ENCODE measurements at regions not wholly inside any gene's neighbourhood (a gene's known extent, or its start where the extent isn't known, plus 50 kb on each side); places are given as distances from the start of the nearest gene placed in this dataset.

DNA sequence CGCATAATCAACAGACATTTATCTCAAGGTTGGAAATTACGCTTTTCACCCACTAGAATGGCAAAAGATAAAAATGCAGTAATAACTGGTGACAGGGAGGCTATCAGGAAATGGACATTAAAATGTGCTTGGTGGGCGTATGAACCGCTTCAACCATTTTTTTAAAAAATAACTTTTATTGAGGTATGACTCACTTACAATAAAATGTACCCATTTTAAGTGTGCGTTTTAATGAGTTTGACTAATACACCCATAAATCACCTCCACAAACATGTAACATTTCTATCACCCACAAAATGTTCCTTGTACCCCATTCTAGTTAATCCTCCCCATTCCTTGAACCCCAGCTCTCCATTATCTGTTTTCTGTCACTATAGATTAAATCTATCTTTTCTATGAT, 96.8 kb downstream of the IYD start:
- H3K4me3 ChIP-seq: no peak overlapping the region
- H3K27me3 ChIP-seq (ENCODE audit: insufficient read depth in 3 of 3, low read length in 2 of 3): peaks cover 0 to 1% (median 0%) of the 10 kb centered on the region in 3 donors
- WGBS, 3 donors: 84 to 95% (median 92%) methylated on average over 5 of the region's 5 CpGs
- no peaks in the 10 kb centered on the region for H3K9me3 ChIP-seq
- intact Hi-C loops (cut with DNase I): no loop called here
- ATAC-seq: no peak
- TF ChIP-seq, protein P1, sequence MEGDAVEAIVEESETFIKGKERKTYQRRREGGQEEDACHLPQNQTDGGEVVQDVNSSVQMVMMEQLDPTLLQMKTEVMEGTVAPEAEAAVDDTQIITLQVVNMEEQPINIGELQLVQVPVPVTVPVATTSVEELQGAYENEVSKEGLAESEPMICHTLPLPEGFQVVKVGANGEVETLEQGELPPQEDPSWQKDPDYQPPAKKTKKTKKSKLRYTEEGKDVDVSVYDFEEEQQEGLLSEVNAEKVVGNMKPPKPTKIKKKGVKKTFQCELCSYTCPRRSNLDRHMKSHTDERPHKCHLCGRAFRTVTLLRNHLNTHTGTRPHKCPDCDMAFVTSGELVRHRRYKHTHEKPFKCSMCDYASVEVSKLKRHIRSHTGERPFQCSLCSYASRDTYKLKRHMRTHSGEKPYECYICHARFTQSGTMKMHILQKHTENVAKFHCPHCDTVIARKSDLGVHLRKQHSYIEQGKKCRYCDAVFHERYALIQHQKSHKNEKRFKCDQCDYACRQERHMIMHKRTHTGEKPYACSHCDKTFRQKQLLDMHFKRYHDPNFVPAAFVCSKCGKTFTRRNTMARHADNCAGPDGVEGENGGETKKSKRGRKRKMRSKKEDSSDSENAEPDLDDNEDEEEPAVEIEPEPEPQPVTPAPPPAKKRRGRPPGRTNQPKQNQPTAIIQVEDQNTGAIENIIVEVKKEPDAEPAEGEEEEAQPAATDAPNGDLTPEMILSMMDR (IDR thresholded peaks at IDR 0.05): no peak
- no peak overlapping the region for H3K27ac ChIP-seq
- no peak for DNase-seq
- no peaks in the 10 kb centered on the region for H3K36me3 ChIP-seq (ENCODE audit: insufficient read depth in 1 of 2, low read depth in 1 of 2)
- H3K4me1 ChIP-seq: no peaks in the 10 kb centered on the region

DNA sequence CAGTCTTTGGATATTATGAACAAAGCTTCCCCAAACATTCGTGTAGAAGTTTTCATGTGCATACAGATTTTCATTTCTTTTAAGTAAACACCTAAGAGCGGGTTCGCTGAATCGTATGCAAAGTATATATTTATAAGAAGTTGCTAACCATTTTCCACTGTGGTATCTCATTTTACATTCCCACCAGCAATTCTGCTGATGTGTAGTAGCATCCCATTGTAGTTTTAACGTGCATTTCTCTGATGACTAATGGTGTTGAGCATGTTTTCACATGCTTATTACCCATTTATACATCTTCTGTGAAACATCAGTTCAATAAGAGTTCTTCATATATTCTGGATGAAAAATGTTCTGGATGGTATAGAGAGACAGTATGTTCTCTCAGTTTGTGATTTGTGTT, 97.4 kb downstream of the IYD start:
- Histone ChIP-seq H3K36me3 (ENCODE audit: insufficient read depth in 1 of 2, low read depth in 1 of 2) (no peaks in the 10 kb centered on the region), H3K27me3 (ENCODE audit: insufficient read depth in 3 of 3, low read length in 2 of 3) (peaks cover 0 to 1% (median 0%) of the 10 kb centered on the region in 3 donors), H3K9me3 (no peaks in the 10 kb centered on the region), H3K27ac (no peak overlapping the region), H3K4me1 (no peaks in the 10 kb centered on the region), H3K4me3 (no peak overlapping the region)
- WGBS, 3 donors: 65 to 74% (median 68%) methylated on average over 5 of the region's 5 CpGs
- intact Hi-C loops (cut with DNase I): no loop called here
- ATAC-seq: no peak
- TF ChIP-seq, protein P1 (IDR thresholded peaks at IDR 0.05): no peak
- no peak for DNase-seq

DNA sequence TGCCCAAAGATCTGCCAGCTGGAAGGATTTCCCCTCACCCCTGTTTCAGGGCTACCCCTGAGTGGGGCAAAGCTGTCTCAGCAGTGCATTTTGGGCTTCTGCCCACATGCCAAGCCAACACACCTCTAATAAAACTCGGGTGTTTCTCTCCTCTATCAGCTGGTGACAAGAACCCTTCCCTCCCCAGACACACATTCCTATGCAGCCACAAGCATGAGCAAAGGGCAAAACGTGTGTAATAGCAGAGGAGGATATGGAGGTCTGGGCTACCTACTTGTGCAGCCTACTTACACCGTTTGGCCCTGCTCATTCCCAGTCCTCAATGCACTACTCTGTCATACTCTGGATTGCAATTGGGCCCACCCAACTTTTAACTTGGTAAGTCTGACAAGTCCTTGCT, 101.3 kb downstream of the IYD start:
- 49 to 78% (median 63%) methylated on average over 3 of the region's 3 CpGs for WGBS, 3 donors
- H3K4me1 ChIP-seq: no peaks in the 10 kb centered on the region
- no peak overlapping the region for H3K27ac ChIP-seq
- TF ChIP-seq, protein P1 (IDR thresholded peaks at IDR 0.05): no peak
- peaks cover 0 to 1% (median 0%) of the 10 kb centered on the region in 3 donors for H3K27me3 ChIP-seq (ENCODE audit: insufficient read depth in 3 of 3, low read length in 2 of 3)
- no peak overlapping the region for H3K4me3 ChIP-seq
- intact Hi-C loops (cut with DNase I): no loop called here
- no peaks in the 10 kb centered on the region for H3K36me3 ChIP-seq (ENCODE audit: insufficient read depth in 1 of 2, low read depth in 1 of 2)
- ATAC-seq (no peak), DNase-seq (no peak)
- no peaks in the 10 kb centered on the region for H3K9me3 ChIP-seq

DNA sequence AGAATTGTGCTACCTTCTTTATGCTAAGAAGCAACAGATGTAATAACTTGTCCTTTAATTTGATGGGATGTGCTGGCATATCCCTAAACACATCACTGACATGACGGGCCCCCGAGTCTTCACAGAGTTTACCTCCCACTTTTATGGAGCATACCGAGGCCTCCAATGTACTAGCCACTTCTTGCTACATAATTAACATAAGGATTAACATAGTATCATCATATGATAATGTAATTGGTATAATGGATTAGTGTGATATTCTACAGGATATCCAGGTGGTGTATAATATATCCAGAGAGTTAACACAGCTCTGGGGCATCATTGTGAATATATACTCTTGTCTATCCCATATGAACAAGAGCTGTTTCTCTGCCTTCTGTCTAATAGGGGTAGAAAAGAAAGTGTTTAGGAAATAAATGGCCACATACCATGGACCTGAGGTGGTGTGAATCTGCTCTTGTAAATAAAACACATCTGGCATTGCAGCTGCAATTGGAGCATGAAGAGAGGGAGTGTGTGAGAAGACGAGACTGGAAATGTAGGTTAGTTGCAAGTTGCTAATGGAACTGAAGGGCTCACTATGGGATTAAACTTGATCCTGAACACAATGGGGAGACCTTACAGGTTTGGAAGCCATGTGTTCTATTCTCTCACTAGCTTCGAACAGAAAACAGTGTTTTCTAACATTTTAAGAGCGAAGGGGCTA, 102.3 kb downstream of the IYD start:
- no peaks in the 10 kb centered on the region for H3K9me3 ChIP-seq
- no peaks in the 10 kb centered on the region for H3K36me3 ChIP-seq (ENCODE audit: insufficient read depth in 1 of 2, low read depth in 1 of 2)
- H3K27ac ChIP-seq: no peak overlapping the region
- peaks cover 0 to 1% (median 0%) of the 10 kb centered on the region in 3 donors for H3K27me3 ChIP-seq (ENCODE audit: insufficient read depth in 3 of 3, low read length in 2 of 3)
- DNase-seq: no peak
- WGBS, 3 donors: 88 to 93% (median 92%) methylated on average over 6 of the region's 6 CpGs
- no peaks in the 10 kb centered on the region for H3K4me1 ChIP-seq
- no peak overlapping the region for H3K4me3 ChIP-seq
- TF ChIP-seq, protein P1 (IDR thresholded peaks at IDR 0.05): no peak
- intact Hi-C loops (cut with DNase I): no loop called here
- no peak for ATAC-seq

Measured in psoas muscle (tissue), 7 donors.